Breast epithelium (tissue), 3 donors: ENCODE measurements at regions not wholly inside any gene's neighbourhood (a gene's known extent, or its start where the extent isn't known, plus 50 kb on each side); places are given as distances from the start of the nearest gene placed in this dataset.

Experiments used
- CTCF ChIP-seq, 3 donors: fragments of 450-650 bp; IDR thresholded peaks; one replicate each; pipeline ENCODE4 v1.5.1; 2016 to 2017; ENCODE audit warnings: antibody characterized with exemption in 3 of 3, mild to moderate bottlenecking in 3 of 3, moderate library complexity in 3 of 3
- POLR2A ChIP-seq: fragments of 450-650 bp; IDR thresholded peaks from one replicate; pipeline ENCODE4 v1.6.1; 2016; ENCODE audit warnings: antibody characterized with exemption, mild to moderate bottlenecking, moderate library complexity

- TF ChIP-seq CTCF (IDR thresholded peaks at IDR 0.05) (no peak), POLR2A (no peak)
Measured at GRCh38 chr1:73749996-73750395, 448.0 kb downstream of the LRRIQ3 start.
